ENCODE measurements at regions not wholly inside any gene's neighbourhood (a gene's known extent, or its start where the extent isn't known, plus 50 kb on each side); places are given as distances from the start of the nearest gene placed in this dataset.
"Not testable (repeated sequence)": the region's sequence is repeated elsewhere in the genome, so short reads cannot be mapped to it uniquely, and the experiment has no call there.

GRCh38 chrX:28408017-28408723, 179.1 kb upstream of the IL1RAPL1 start:
- TF ChIP-seq CTCF (IDR thresholded peaks at IDR 0.05; ENCODE audit: borderline replicate concordance, control extremely low read depth, extremely low read depth, insufficient read depth, missing control alignments), result no peak
- in situ Hi-C loops (cut with MboI; ENCODE audit: low sequenced_read_pairs, unreplicated experiment), result no loop called here
- no peak for DNase-seq (ENCODE audit: low spot score)

- in situ Hi-C loops (cut with MboI; ENCODE audit: low sequenced_read_pairs, unreplicated experiment), result no loop called here
- no peak for TF ChIP-seq CTCF (IDR thresholded peaks at IDR 0.05; ENCODE audit: borderline replicate concordance, control extremely low read depth, extremely low read depth, insufficient read depth, missing control alignments)
- DNase-seq (ENCODE audit: low spot score), result no peak
Measured at GRCh38 chrX:28398342-28398741, 188.9 kb upstream of the IL1RAPL1 start.

GRCh38 chrX:28391528-28391927, 195.7 kb upstream of the IL1RAPL1 start:
- no peak for TF ChIP-seq CTCF (IDR thresholded peaks at IDR 0.05; ENCODE audit: borderline replicate concordance, control extremely low read depth, extremely low read depth, insufficient read depth, missing control alignments)
- in situ Hi-C loops (cut with MboI; ENCODE audit: low sequenced_read_pairs, unreplicated experiment), result no loop called here
- no peak for DNase-seq (ENCODE audit: low spot score)

GRCh38 chrX:28379103-28379502, 208.1 kb upstream of the IL1RAPL1 start:
- no peak for TF ChIP-seq CTCF (IDR thresholded peaks at IDR 0.05; ENCODE audit: borderline replicate concordance, control extremely low read depth, extremely low read depth, insufficient read depth, missing control alignments)
- DNase-seq (ENCODE audit: low spot score), result no peak
- in situ Hi-C loops (cut with MboI; ENCODE audit: low sequenced_read_pairs, unreplicated experiment), result no loop called here

GRCh38 chrX:28367649-28368048, 219.6 kb upstream of the IL1RAPL1 start:
- DNase-seq (ENCODE audit: low spot score); in situ Hi-C loops (cut with MboI; ENCODE audit: low sequenced_read_pairs, unreplicated experiment): not testable (repeated sequence)

GRCh38 chrX:28351801-28352200, 235.4 kb upstream of the IL1RAPL1 start:
- in situ Hi-C loops (cut with MboI; ENCODE audit: low sequenced_read_pairs, unreplicated experiment), result no loop called here
- no peak for TF ChIP-seq CTCF (IDR thresholded peaks at IDR 0.05; ENCODE audit: borderline replicate concordance, control extremely low read depth, extremely low read depth, insufficient read depth, missing control alignments)
- no peak for DNase-seq (ENCODE audit: low spot score)

GRCh38 chrX:28349888-28350287, 237.4 kb upstream of the IL1RAPL1 start:
- in situ Hi-C loops (cut with MboI; ENCODE audit: low sequenced_read_pairs, unreplicated experiment), result no loop called here
- TF ChIP-seq CTCF (IDR thresholded peaks at IDR 0.05; ENCODE audit: borderline replicate concordance, control extremely low read depth, extremely low read depth, insufficient read depth, missing control alignments), result no peak
- DNase-seq (ENCODE audit: low spot score), result no peak
